ENCODE measurements at regions not wholly inside any gene's neighbourhood (a gene's known extent, or its start where the extent isn't known, plus 50 kb on each side); places are given as distances from the start of the nearest gene placed in this dataset.

GRCh38 chr22:47247579-47248240 lies 485.3 kb downstream of the TBC1D22A start:
- DNase-seq (ENCODE audit: low spot score) (no peak), ATAC-seq (no peak)
- no peaks in the 10 kb centered on the region for H3F3A ChIP-seq (replicated peaks; ENCODE audit: low read depth)
- H3K27me3 Mint-ChIP-seq (ENCODE audit: insufficient read depth, low read depth, poor library complexity): peaks cover 8% of the 10 kb centered on the region
- H3K27ac ChIP-seq (ENCODE audit: low read depth): no peak overlapping the region
- no peak overlapping the region for H3K4me2 ChIP-seq
- H3K9me3 Mint-ChIP-seq: peaks cover 91% of the 10 kb centered on the region
- H3K27me3 ChIP-seq (ENCODE audit: insufficient read depth): no peaks in the 10 kb centered on the region
- H3K4me3 Mint-ChIP-seq: no peak overlapping the region
- TF ChIP-seq POLR2AphosphoS5 (IDR thresholded peaks at IDR 0.05; ENCODE audit: low read depth): no peak
- TF ChIP-seq EZH2 (IDR thresholded peaks at IDR 0.05; ENCODE audit: low read depth, unreplicated experiment): no peak
- TF ChIP-seq STAT1 (IDR thresholded peaks at IDR 0.05; ENCODE audit: unreplicated experiment): no peak
- TF ChIP-seq ZNF114 (CRISPR knock-in tag; IDR thresholded peaks at IDR 0.05): no peak
- TF ChIP-seq ETS1 (IDR thresholded peaks at IDR 0.05): no peak
- no peak for TF ChIP-seq ZNF462 (CRISPR knock-in tag; IDR thresholded peaks at IDR 0.05)
- TF ChIP-seq EZH2phosphoT487 (IDR thresholded peaks at IDR 0.05; ENCODE audit: unreplicated experiment): no peak
- no peak for TF ChIP-seq ZNF331 (CRISPR knock-in tag; IDR thresholded peaks at IDR 0.05; ENCODE audit: low read depth)
- no peak for TF ChIP-seq REST (IDR thresholded peaks at IDR 0.05; ENCODE audit: unreplicated experiment)
- TF ChIP-seq CTCF (conservative IDR thresholded peaks at IDR 0.05; ENCODE audit: low read depth in 2 of 2): no peak
- TF ChIP-seq JUNB (IDR thresholded peaks at IDR 0.05; ENCODE audit: unreplicated experiment): no peak
- peaks cover 54% of the 10 kb centered on the region for H3K36me3 Mint-ChIP-seq (ENCODE audit: low read depth)
- no peaks in the 10 kb centered on the region for H3K9me2 ChIP-seq (ENCODE audit: insufficient read depth)
- H3K4me3 ChIP-seq: no peak overlapping the region
- H4K20me1 ChIP-seq (replicated peaks; ENCODE audit: insufficient read depth): no peaks in the 10 kb centered on the region
- no peaks in the 10 kb centered on the region for H3K79me2 ChIP-seq (replicated peaks; ENCODE audit: insufficient read depth)
- no peak overlapping the region for H3K27ac Mint-ChIP-seq
- no peaks in the 10 kb centered on the region for H3K4me1 ChIP-seq (ENCODE audit: insufficient read depth)
- H3K4me1 Mint-ChIP-seq: no peaks in the 10 kb centered on the region
- H3K36me3 ChIP-seq (ENCODE audit: insufficient read depth): peaks cover 4% of the 10 kb centered on the region
- H2AFZ ChIP-seq: no peak overlapping the region

All from GM23338 (cell line).